ENCODE measurements at regions not wholly inside any gene's neighbourhood (a gene's known extent, or its start where the extent isn't known, plus 50 kb on each side); places are given as distances from the start of the nearest gene placed in this dataset.

DNA sequence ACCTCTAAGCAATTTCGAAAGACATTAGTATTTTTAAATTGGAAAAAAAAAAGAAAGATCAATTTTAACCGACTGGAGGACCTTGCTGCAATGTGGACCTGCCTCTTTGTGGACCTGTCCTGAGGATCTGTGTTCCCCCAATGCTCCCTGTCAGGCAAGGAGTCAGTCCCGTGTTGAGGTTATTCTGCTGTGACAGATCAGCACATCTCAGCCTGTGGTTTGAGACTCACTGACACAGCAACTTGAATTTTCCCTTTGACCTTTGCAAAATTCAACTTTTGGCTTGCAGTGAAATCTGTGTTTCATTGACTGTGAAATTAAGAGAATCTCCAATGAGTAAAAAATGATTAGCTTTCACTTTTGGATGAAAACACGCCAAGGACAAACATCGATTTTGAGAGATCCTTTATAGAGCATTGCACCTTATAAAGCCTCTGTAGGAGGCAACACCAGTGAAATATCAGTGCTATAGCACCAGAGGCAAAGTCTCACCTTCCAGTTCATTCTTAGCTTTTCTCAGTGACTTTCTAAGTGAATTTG lies 186.9 kb downstream of the GPAT3 start:
- Mint-ChIP-seq H3K27ac (ENCODE audit: unreplicated experiment) (no peak overlapping the region), H3K27me3 (ENCODE audit: unreplicated experiment) (no peaks in the 10 kb centered on the region), H3K9me3 (ENCODE audit: unreplicated experiment) (no peaks in the 10 kb centered on the region), H3K36me3 (ENCODE audit: unreplicated experiment) (no peaks in the 10 kb centered on the region), H3K4me3 (ENCODE audit: unreplicated experiment) (no peak overlapping the region), H3K4me1 (ENCODE audit: low read depth, unreplicated experiment) (peaks cover 2% of the 10 kb centered on the region)
- DNase-seq = no peak
- TF ChIP-seq, protein P1, sequence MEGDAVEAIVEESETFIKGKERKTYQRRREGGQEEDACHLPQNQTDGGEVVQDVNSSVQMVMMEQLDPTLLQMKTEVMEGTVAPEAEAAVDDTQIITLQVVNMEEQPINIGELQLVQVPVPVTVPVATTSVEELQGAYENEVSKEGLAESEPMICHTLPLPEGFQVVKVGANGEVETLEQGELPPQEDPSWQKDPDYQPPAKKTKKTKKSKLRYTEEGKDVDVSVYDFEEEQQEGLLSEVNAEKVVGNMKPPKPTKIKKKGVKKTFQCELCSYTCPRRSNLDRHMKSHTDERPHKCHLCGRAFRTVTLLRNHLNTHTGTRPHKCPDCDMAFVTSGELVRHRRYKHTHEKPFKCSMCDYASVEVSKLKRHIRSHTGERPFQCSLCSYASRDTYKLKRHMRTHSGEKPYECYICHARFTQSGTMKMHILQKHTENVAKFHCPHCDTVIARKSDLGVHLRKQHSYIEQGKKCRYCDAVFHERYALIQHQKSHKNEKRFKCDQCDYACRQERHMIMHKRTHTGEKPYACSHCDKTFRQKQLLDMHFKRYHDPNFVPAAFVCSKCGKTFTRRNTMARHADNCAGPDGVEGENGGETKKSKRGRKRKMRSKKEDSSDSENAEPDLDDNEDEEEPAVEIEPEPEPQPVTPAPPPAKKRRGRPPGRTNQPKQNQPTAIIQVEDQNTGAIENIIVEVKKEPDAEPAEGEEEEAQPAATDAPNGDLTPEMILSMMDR (IDR thresholded peaks at IDR 0.05; ENCODE audit: partially characterized antibody, unreplicated experiment) = no peak

DNA sequence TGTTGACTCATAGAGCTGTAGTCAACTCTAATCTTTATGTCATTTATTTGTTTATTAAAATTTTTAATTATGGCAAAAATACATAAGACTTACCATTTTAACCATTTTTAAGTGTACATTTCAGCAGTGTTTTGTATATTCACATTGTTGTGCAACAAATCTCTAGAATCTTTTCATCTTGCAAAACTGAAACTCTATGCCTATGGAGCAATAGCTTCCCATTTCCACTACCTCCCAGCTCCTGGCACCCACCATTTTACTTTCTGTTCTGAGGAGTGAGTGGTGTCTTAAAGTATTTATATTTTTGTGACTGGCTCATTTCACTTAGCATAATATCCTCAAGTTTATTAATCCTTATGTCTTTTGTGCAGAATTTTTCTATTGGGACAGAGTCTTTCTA lies 181.0 kb downstream of the GPAT3 start:
- TF ChIP-seq, protein P1 (IDR thresholded peaks at IDR 0.05; ENCODE audit: partially characterized antibody, unreplicated experiment) = no peak

DNA sequence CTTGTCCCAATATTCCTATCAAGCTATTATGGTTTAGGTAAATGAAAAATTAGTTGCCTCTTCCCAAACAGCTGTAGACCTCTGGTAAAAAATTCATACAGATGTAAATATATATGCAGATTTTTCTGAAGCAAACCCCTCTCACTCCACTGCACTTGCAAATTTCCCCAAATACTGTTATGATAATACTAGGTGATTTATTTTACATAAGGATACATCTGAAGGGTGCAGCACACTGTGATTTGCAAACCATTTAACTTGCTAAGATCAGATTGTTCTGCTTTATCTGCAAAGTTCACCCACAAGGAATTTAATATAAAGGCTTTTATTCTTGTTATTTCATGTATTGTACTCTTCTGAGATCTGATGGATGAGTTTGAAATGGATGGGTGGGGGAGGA lies 177.0 kb downstream of the GPAT3 start:
- no peaks in the 10 kb centered on the region for H3K27me3 Mint-ChIP-seq (ENCODE audit: unreplicated experiment)
- no peaks in the 10 kb centered on the region for H3K4me1 Mint-ChIP-seq (ENCODE audit: low read depth, unreplicated experiment)
- H3K27ac Mint-ChIP-seq (ENCODE audit: unreplicated experiment) = no peak overlapping the region

More for the DNA sequence above, 181.0 kb downstream of the GPAT3 start:
- H3K9me3 Mint-ChIP-seq (ENCODE audit: unreplicated experiment) = no peaks in the 10 kb centered on the region
- H3K4me1 Mint-ChIP-seq (ENCODE audit: low read depth, unreplicated experiment) = no peaks in the 10 kb centered on the region
- no peak for DNase-seq
- H3K36me3 Mint-ChIP-seq (ENCODE audit: unreplicated experiment) = no peaks in the 10 kb centered on the region
- H3K27ac Mint-ChIP-seq (ENCODE audit: unreplicated experiment) = no peak overlapping the region
- no peak overlapping the region for H3K4me3 Mint-ChIP-seq (ENCODE audit: unreplicated experiment)
- no peaks in the 10 kb centered on the region for H3K27me3 Mint-ChIP-seq (ENCODE audit: unreplicated experiment)

DNA sequence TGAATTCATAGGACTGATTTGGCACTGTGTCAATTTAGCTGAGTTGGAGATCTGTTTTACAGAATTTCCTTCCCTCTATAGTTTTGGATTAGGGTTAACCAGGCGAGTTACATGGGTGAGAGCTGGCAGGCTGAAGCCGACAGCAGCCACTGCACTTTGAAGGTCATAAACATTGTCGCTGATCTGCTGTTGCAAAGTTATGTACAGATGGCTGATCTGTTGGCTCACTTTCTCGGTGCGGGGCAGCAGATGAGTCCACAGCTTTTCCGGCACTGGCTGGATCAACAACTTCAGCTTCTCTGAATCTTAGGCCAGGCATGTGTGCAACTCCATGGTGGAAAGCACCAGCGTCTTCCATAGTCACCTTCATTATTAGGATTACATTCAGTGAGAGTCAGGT lies 173.7 kb downstream of the GPAT3 start:
- DNase-seq = no peak
- TF ChIP-seq, protein P1 (IDR thresholded peaks at IDR 0.05; ENCODE audit: partially characterized antibody, unreplicated experiment) = no peak
- H3K9me3 Mint-ChIP-seq (ENCODE audit: unreplicated experiment) = no peaks in the 10 kb centered on the region
- no peak overlapping the region for H3K4me3 Mint-ChIP-seq (ENCODE audit: unreplicated experiment)
- no peak overlapping the region for H3K27ac Mint-ChIP-seq (ENCODE audit: unreplicated experiment)
- no peaks in the 10 kb centered on the region for H3K27me3 Mint-ChIP-seq (ENCODE audit: unreplicated experiment)
- no peaks in the 10 kb centered on the region for H3K36me3 Mint-ChIP-seq (ENCODE audit: unreplicated experiment)
- H3K4me1 Mint-ChIP-seq (ENCODE audit: low read depth, unreplicated experiment) = no peaks in the 10 kb centered on the region

More for the DNA sequence above, 177.0 kb downstream of the GPAT3 start:
- Mint-ChIP-seq H3K9me3 (ENCODE audit: unreplicated experiment) (no peaks in the 10 kb centered on the region), H3K36me3 (ENCODE audit: unreplicated experiment) (no peaks in the 10 kb centered on the region), H3K4me3 (ENCODE audit: unreplicated experiment) (no peak overlapping the region)
- no peak for DNase-seq
- TF ChIP-seq, protein P1 (IDR thresholded peaks at IDR 0.05; ENCODE audit: partially characterized antibody, unreplicated experiment) = no peak

DNA sequence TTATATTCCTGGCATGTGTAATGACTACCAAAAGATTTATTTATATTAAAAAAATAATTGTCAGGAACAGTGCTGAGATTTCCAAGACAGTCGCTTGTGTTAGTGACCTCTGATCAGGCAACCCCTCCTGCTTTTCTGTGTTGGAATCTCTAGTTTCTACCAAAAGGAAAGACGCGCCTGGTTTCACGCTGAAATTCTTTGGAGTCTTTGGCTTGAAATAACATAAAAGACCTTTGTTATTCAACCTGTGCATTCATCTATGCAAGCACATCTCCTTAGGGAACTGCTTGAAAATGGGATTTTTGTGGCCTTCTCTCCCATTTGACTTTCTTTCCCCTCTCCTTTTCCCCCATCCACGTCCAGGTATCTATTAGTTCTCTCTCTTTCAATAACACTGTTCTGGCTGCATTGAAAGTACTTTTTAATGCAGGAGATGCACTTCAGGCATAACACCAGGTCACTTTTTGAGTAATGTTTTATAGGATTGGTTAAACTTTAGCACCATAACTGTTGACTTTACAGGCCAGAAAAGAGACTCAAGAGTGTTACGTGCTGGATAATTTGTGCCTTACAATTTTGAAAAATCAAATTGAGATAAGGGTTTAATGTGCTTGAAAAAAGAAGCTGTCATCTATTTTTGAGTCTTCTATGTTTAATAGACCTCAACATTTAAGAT lies 172.7 kb downstream of the GPAT3 start:
- no peak overlapping the region for H3K4me3 Mint-ChIP-seq (ENCODE audit: unreplicated experiment)
- no peak overlapping the region for H3K27ac Mint-ChIP-seq (ENCODE audit: unreplicated experiment)
- no peaks in the 10 kb centered on the region for H3K27me3 Mint-ChIP-seq (ENCODE audit: unreplicated experiment)
- no peaks in the 10 kb centered on the region for H3K9me3 Mint-ChIP-seq (ENCODE audit: unreplicated experiment)
- H3K4me1 Mint-ChIP-seq (ENCODE audit: low read depth, unreplicated experiment) = no peaks in the 10 kb centered on the region
- no peaks in the 10 kb centered on the region for H3K36me3 Mint-ChIP-seq (ENCODE audit: unreplicated experiment)
- TF ChIP-seq, protein P1 (IDR thresholded peaks at IDR 0.05; ENCODE audit: partially characterized antibody, unreplicated experiment) = no peak
- DNase-seq = no peak
